SK-N-SH (cell line): ENCODE measurements at regions not wholly inside any gene's neighbourhood (a gene's known extent, or its start where the extent isn't known, plus 50 kb on each side); places are given as distances from the start of the nearest gene placed in this dataset.

Experiments used
- CTCF ChIA-PET: fragments of 300-600, 350-600 bp; formaldehyde crosslinking; extraction: SDS; loops from one replicate; lab custom pipeline; 2021; lab: Yijun Ruan, JAX
- POLR2A ChIA-PET: fragments of 350-600 bp; sonication (Branson Sonifier 250); formaldehyde crosslinking; extraction: SDS; loops from one replicate; lab custom pipeline; 2020; ENCODE audit warnings: antibody characterized with exemption, inconsistent platforms; lab: Yijun Ruan, JAX
- DNase-seq: peaks from one replicate; pipeline ENCODE4 v3.0.0; 2012
- H2AFZ ChIP-seq: fragments of 200-600 bp; sonication (generic); 2 replicates; pipeline ENCODE4 v1.8.1; 2016; ENCODE audit warnings: antibody characterized with exemption, mild to moderate bottlenecking, low read depth
- H3F3A ChIP-seq: fragments of 200-600 bp; sonication (generic); replicated peaks from 2 replicates; pipeline ENCODE3; 2016; ENCODE audit warnings: antibody characterized with exemption, mild to moderate bottlenecking; ENCODE audit not compliant: insufficient read depth
- H3K27ac ChIP-seq, 2 experiments: fragments of 200-500 bp in 1 of 2; fragments of 200-600 bp in 1 of 2; sonication (Bioruptor generic) in 1 of 2; sonication (generic), shearing (Covaris generic) in 1 of 2; 2 replicates each; pipeline versions ENCODE4 v1.5.1 to v1.6.1; 2014 to 2016; ENCODE audit warnings: low read depth in 2 of 2, inconsistent platforms in 1 of 2, low read length in 1 of 2, mild to moderate bottlenecking in 1 of 2, mixed read lengths in 1 of 2
- H3K27me3 ChIP-seq: fragments of 200-600 bp; sonication (generic), shearing (Covaris generic); 2 replicates; pipeline ENCODE4 v1.6.1; 2016; ENCODE audit warnings: mixed run types; ENCODE audit not compliant: insufficient read depth
- H3K36me3 ChIP-seq, 2 experiments: fragments of 200-500 bp in 1 of 2; fragments of 200-600 bp in 1 of 2; sonication (Bioruptor generic) in 1 of 2; sonication (generic) in 1 of 2; replicated peaks in 1 of 2; 2 replicates each; pipeline versions ENCODE3 to v1.5.1; 2014 to 2016; ENCODE audit warnings: low read length in 1 of 2, mild to moderate bottlenecking in 1 of 2; ENCODE audit not compliant: insufficient read depth in 2 of 2, control insufficient read depth in 1 of 2
- H3K4me1 ChIP-seq, 2 experiments: fragments of 200-500 bp in 1 of 2; fragments of 200-600 bp in 1 of 2; sonication (Bioruptor generic) in 1 of 2; sonication (generic), shearing (Covaris generic) in 1 of 2; 2 replicates each; pipeline versions ENCODE4 v1.5.1 to v1.6.1; 2014 to 2016; ENCODE audit warnings: low read depth in 1 of 2, low read length in 1 of 2, mixed run types in 1 of 2; ENCODE audit not compliant: insufficient read depth in 2 of 2, control insufficient read depth in 1 of 2
- H3K4me2 ChIP-seq: fragments of 200-600 bp; sonication (generic), shearing (Covaris generic); 2 replicates; pipeline ENCODE4 v1.6.1; 2017; ENCODE audit warnings: mixed run types
- H3K4me3 ChIP-seq, 2 experiments: fragments of 200-500 bp in 1 of 2; fragments of 200-600 bp in 1 of 2; sonication (Bioruptor generic) in 1 of 2; sonication (generic), shearing (Covaris generic) in 1 of 2; 2 replicates each; pipeline versions ENCODE4 v1.5.1 to v1.8.1; 2014 to 2016; ENCODE audit warnings: low read depth in 2 of 2, inconsistent platforms in 1 of 2, low read length in 1 of 2, mild to moderate bottlenecking in 1 of 2, mixed read lengths in 1 of 2, moderate library complexity in 1 of 2
- H3K79me2 ChIP-seq: fragments of 200-600 bp; sonication (generic); 2 replicates; pipeline ENCODE4 v1.8.1; 2017; ENCODE audit warnings: mild to moderate bottlenecking; ENCODE audit not compliant: insufficient read depth
- H3K9ac ChIP-seq: fragments of 200-600 bp; sonication (generic); 2 replicates; pipeline ENCODE4 v1.6.1; 2017; ENCODE audit warnings: mixed run types
- H3K9me2 ChIP-seq: fragments of 200-600 bp; sonication (generic); 2 replicates; pipeline ENCODE4 v1.6.1; 2017; ENCODE audit warnings: mixed run types
- H3K9me3 ChIP-seq: fragments of 200-600 bp; sonication (generic); 2 replicates; pipeline ENCODE4 v1.6.1; 2017; ENCODE audit warnings: mixed run types, mild to moderate bottlenecking, moderate library complexity
- H4K20me1 ChIP-seq: fragments of 200-600 bp; sonication (generic); 2 replicates; pipeline ENCODE4 v1.6.1; 2017; ENCODE audit warnings: mild to moderate bottlenecking, mixed run types; ENCODE audit not compliant: insufficient read depth
- CHD2 ChIP-seq: fragments of 150-350 bp; IDR thresholded peaks from 2 replicates; pipeline ENCODE4 v1.6.1; 2018; ENCODE audit warnings: low read length; ENCODE audit not compliant: partially characterized antibody
- FOXM1 ChIP-seq: IDR thresholded peaks from 2 replicates; pipeline ENCODE4 v1.4.0; 2012; ENCODE audit warnings: low read depth, mild to moderate bottlenecking
- IRF3 ChIP-seq: fragments of 150-350 bp; IDR thresholded peaks from 2 replicates; pipeline ENCODE4 v1.6.1; 2016; ENCODE audit warnings: mild to moderate bottlenecking, low read depth, low read length
- MXI1 ChIP-seq: IDR thresholded peaks from 2 replicates; pipeline ENCODE4 v1.6.1; 2012; ENCODE audit warnings: mild to moderate bottlenecking, low read depth, low read length, improper control_type of control experiment
- PBX3 ChIP-seq: IDR thresholded peaks from 2 replicates; pipeline ENCODE4; 2012
- RAD21 ChIP-seq: IDR thresholded peaks from 2 replicates; pipeline ENCODE4 v1.6.1; 2012; ENCODE audit warnings: mild to moderate bottlenecking, low read length
- RCOR1 ChIP-seq: fragments of 150-350 bp; IDR thresholded peaks from 2 replicates; pipeline ENCODE4 v1.6.1; 2017; ENCODE audit warnings: antibody characterized with exemption, low read length
- REST ChIP-seq: IDR thresholded peaks from 2 replicates; pipeline ENCODE4 v1.6.1; 2012; ENCODE audit warnings: mild to moderate bottlenecking, low read depth, low read length, moderate library complexity
- RXRA ChIP-seq: IDR thresholded peaks from 2 replicates; pipeline ENCODE4 v1.4.0; 2012; ENCODE audit warnings: low read depth, mild to moderate bottlenecking, borderline replicate concordance
- USF2 ChIP-seq: fragments of 150-350 bp; IDR thresholded peaks from 2 replicates; pipeline ENCODE4 v1.6.1; 2017; ENCODE audit warnings: antibody characterized with exemption, low read length, low read depth, borderline replicate concordance
- WGBS: methylation state at CpG from one replicate; pipeline ENCODE4 v1.1.6; 2017; ENCODE audit warnings: low lambda C conversion rate; 5-methylcytosine and 5-hydroxymethylcytosine counted together

- H3K36me3 ChIP-seq, result no peaks in the 10 kb centered on the region
- H3K9me3 ChIP-seq, result no peaks in the 10 kb centered on the region
- H3K27ac ChIP-seq, result no peak overlapping the region
- H4K20me1 ChIP-seq, result peaks cover 4% of the 10 kb centered on the region; the same call in 1 of the 2 replicates
- DNase-seq, result no peak
- H3K27me3 ChIP-seq, result no peaks in the 10 kb centered on the region
- H3K4me2 ChIP-seq, result no peak overlapping the region
- WGBS, result 99% methylated on average over 10 of the region's 15 CpGs
- H3F3A ChIP-seq, result no peaks in the 10 kb centered on the region
- H3K9me2 ChIP-seq, result no peaks in the 10 kb centered on the region
- POLR2A ChIA-PET, result no interaction called here
- H2AFZ ChIP-seq, result no peak overlapping the region
- TF ChIP-seq MXI1 (no peak), RXRA (no peak), REST (no peak), RAD21 (no peak), FOXM1 (no peak), IRF3 (no peak), USF2 (no peak), CHD2 (no peak), PBX3 (no peak), RCOR1 (no peak)
- H3K79me2 ChIP-seq, result peaks cover 3% of the 10 kb centered on the region; the same call in 1 of the 2 replicates
- CTCF ChIA-PET, result interaction anchor here (0.7 kb wide), 1 partner anchor 15 kb away, joined by 3 read pairs; no protein-coding TSS in a partner anchor
- no peak overlapping the region for H3K9ac ChIP-seq
- H3K4me3 ChIP-seq, result no peak overlapping the region
- H3K4me1 ChIP-seq, result peaks cover 0 to 7% of the 10 kb centered on the region in 2 experiments; a peak in 1 of 4 replicates
These were observed 163.9 kb downstream of the CRYBB2 start for GRCh38 chr22:25383278-25383820.
